ENCODE measurements at regions not wholly inside any gene's neighbourhood (a gene's known extent, or its start where the extent isn't known, plus 50 kb on each side); places are given as distances from the start of the nearest gene placed in this dataset.

DNA sequence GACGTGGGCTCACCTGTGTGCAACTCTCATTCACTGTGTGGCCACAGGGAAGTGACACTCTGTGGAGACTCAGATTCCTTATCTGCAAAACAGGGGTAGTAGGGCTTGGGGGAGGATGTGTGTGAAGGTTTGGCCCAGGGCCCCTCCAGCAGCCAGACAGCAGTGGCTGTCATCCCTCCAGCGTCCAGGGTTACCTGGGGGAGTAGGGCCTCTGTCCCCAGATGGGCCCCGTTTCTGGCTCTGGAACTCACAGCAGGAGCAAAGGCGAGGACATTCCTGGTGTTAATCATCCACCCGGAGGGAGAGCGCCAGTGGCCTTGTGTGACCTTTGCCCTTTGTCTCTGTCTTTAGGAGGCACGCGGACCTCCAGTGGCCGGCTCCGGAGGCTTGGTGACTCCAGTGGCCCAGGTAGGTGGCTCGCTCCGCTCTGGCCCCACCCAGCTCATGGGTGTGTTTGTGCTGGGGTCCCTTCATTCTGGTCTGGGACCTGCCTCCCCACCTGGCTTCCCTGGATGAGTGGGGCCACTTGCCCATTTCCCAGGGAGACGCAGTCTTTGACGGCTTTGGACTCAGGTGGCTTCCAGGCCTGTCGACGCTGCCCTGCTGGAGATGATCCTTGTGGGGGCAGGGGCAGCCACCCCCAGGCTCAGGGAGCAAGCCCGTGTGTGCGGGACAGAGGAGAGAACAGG lies 166.2 kb downstream of the SEC14L1 start:
- DNase-seq (ENCODE audit: low read depth in 2 of 2) = no peak

DNA sequence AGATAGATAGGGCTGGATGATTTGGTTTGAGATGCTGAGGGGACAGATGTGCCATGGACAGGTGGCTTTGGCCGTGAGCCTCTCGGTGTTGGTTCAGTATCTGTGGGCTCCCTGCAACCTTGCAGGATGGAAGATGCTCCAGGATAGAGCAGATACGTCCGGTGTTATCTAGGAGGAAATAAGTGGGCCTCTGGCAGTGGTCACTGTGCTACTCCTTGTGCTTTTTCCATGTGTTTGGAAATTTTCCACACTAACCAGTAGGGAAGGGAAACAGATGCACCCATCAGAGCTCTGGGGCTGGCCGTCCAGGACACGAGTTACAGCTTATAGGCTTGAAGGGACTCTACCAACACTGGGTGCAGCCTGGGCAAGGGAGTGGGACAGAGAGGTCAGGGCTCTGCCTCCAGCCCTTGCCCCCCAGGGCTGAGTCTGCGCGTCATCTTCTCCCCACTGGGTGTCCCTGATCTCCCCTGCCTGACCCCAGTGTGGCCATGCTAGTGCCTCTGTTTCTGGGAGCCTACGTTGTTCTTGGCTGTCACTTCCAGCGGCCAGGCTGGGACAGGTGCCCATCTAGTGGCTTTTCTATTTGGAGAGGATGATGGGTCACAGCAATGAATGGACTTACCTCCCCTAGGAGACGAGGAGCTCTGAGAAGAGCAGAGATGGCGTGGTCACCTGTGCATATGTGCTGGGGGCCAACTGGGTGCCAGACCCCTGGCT lies 166.9 kb downstream of the SEC14L1 start:
- DNase-seq (ENCODE audit: low read depth in 2 of 2) = no peak

DNA sequence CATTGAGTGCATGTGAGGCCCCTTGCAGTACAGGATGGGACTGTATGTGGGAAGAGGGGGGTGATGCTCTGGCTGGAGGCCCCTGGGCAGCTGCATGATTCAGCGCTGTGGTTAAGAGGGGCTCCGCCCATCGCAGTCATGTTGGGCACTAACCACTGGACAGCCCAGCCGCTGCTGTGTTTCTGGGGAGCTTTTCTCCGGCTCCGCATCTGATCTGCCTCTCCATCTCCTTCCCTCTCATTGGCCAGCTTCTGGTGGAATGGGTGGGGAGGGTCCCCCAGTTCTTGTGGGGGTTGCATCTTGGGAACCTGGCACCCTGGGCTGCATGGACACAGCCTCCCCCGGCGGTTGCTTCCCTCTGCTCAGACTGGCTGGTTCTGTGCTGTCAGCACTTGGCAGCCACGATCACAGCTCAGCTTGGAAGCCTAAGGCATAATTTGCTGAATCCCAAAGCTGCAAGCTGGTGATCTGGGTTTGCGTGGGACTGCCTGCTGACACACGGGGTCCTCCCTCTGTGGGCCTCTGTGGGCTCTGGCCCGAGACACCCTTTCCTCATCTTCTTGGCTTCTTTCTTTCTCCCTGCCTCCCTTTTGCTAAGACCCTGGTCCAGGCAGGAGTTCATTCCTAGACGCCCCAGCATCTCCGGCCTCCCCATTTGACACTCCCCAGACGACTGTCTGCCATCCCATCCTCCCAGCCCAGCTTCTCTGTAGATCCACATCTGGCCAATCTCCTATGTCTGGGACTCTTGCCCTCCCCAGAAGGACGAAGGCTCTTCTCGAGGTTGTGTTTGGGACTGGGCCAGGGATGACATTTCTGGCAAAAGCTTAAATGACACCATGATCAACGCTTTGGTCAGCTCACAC lies 168.3 kb downstream of the SEC14L1 start:
- DNase-seq (ENCODE audit: low read depth in 2 of 2) = no peak

DNA sequence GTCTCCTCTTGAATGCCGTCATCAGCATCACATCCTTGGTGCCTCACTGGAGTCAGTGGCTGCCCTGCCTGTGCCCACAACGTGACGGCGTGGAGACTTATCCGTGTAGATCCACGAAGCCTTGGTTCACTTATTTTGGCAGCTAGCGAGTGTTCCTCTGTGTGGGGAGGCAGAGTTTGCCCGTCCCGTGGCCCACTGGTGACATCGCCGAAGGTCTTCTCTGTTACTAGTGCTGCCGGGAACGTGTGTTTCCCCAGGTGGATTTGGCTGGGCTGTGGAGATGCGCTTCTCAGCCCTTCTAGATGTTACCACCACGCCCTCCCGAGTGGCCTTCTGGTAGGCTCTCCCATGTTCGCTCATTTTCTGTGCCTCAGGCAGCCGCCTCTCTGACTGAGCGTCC lies 169.6 kb downstream of the SEC14L1 start:
- no peak for DNase-seq (ENCODE audit: low read depth in 2 of 2)

DNA sequence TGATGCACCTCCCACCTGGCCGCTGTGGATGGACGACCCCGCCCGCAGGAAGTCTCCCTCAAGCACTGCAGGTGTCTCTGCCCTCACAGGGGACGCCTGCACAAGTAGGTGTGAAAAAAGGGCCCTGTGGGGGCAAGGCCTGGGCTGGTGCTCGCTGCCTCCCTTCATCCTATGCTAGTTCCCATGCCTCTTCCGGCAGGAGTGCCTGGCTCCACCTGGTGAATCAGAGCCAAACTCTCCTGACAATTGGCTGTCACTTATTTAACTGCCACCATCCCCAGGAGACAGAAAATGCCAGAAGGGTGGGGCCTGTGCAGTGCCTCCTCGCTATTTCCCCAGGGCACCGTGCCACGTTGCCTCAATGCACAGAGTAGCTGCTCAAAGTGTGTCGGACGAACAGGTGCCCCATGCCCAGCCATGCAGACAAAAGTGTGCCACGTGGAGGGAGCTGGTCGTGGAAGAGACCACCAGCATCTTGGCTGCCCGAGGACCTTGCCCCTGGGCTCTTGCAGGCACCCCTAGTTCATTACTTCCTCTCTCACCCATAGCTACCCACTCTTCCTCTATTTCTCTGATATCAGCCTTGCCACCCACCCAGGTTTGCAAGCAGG lies 170.7 kb downstream of the SEC14L1 start:
- no peak for DNase-seq (ENCODE audit: low read depth in 2 of 2)

DNA sequence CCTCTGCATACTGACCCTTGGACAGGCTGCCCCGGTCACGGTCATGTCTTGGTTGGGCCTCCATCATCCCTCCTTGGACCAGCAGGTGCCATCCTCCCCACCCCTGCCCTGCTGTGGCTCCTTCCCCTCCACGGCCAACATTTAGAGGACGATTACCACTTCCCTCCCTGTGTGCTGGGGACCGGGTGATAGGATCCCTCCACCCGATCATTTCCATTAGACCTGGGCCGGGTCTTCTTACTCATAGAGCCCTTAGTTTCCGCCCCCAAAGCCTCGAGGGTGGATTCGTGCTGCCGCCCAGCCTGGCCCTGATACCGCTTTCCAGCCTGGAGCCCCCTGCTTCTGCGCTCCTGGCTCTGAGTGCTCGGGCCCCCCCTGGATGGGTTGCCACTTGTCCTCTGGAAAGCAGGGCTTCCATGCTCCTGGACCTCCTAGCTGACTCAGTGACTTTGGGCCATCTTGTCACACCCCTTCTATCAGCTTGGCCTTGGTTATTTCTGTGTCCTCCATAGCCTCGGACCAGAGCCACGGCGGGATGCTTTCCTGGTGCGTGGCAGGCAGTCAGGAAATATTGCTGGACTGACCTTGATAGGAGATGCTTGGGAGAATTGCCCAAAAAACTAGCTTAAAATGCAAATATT lies 171.4 kb downstream of the SEC14L1 start:
- no peak for DNase-seq (ENCODE audit: low read depth in 2 of 2)

DNA sequence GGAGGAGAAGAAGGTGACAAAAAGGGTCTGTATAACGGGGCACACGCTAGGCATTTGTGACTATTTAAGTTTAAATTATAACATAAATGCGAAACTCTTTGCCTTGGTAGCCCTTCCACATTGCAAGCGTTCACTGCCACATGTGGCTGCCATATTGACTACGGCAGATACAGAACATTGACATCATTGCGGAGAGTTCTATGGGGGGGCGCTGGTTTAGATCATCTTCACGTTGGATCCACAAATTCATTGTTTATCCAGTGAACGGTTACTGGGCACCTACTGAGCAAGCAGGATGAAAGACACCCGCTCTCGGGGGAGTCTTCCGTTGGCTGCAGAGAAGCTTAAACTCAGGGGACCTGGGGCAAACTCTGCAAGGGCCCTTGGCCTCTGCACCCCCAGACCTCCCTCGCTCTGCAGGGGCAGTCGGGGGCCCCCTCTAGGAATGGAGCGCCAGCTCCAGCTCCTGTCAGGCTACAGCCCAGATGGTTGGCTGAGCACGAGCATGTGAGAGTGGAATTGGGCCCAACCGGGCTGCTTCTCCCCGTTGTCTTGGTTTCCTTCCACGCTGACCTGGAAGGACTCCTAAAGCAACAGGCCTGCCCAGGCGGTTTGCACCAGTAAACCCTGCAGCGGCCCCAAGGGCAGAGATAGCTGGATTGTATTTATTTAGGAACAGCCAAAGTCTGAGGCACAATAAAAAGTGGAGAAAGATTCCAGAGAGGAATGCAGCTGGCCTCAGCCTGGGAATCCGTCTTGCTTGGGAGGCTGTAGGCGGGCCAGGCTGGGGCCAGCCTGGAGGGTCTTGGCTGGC lies 172.2 kb downstream of the SEC14L1 start:
- no peak for DNase-seq (ENCODE audit: low read depth in 2 of 2)

DNA sequence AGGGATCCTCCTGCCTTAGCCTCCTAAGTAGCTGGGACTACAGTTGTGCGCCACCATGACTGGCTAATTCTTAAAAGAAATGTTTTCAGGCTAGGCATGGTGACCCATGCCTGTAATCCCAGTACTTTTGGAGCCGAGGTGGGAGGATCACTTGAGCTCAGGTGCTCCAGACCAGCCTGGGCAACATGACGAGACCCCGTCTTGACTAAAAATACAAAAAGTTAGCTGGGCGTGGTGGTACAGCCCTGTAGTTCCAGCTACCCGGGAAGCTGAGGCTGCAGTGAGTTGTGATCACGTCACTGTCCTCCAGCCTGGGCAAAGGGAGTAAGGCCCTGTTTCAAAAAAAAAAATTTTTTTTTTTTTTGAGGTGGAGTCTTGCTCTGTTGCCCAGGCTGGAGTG lies 173.1 kb downstream of the SEC14L1 start:
- no peak for DNase-seq (ENCODE audit: low read depth in 2 of 2)

DNA sequence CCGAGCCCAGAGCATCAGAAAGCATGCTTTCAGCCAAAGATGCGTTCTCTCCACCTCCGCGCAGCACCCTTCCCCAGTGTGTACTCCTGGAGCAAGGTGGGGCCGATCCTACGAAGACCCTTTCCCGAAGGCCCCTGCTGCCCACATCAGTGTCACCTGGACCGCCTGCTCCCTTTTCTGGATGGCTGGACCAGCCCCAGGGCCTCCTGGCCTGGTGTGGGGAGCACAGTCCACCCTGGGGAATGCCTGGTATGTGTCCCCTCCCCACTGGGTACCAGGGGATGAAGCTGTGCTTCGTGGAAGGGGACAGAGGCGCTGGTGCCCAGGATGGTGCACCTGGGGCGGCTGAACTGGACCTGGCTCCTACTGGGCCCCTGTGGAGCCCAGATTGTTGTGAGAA lies 173.8 kb downstream of the SEC14L1 start:
- DNase-seq (ENCODE audit: low read depth in 2 of 2) = no peak

DNA sequence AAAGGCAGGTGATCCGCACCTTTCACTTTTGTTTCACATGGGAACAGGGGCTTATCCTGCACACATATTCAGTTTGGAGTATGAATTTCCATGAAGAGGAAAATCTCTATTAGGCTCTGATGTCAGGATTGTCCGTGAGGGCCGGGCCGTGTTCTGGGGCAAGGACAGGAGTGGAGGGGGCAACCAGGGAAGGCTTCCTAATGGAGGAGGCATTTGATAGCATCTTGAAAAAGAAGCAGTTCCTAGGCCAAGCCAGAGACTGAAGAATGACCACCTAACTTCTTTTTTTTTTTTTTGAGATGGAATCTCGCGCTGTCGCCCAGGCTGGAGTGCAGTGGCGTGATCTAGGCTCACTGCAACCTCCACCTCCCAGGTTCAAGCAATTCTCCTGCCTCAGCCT lies 174.2 kb downstream of the SEC14L1 start:
- DNase-seq (ENCODE audit: low read depth in 2 of 2) = no peak

DNA sequence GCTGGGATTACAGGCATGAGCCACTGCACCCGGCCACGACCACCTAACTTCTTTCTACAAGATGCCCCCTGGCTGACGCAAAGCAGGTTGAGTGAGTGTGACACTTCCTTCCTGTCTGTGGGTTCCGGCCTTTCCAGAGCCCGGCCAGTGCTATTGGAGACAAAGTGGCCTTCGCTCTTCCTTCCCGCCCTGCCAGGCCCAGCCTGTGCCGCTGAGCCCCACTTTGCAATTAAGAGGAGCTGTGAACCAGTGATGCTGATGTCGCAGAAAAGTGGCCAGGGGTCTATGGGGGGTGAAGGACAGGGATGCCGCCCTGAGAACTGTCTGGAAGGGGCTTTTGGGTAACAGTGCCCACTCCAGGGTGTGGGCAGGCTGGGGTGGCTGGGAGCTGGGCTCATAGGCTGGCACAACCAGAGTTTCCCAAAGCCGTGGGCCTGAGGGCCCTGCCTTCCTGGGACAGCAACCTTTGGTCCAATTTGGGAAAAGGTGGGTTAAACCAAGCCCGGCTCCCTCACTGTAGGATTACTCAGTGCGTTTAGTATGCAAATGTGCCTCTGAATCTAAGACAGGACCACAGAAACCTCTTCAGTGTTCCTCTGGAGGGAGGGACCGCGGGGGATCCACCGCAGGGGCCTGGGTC lies 174.9 kb downstream of the SEC14L1 start:
- DNase-seq (ENCODE audit: low read depth in 2 of 2) = peak in 1 of 2 donors; percentile 71

DNA sequence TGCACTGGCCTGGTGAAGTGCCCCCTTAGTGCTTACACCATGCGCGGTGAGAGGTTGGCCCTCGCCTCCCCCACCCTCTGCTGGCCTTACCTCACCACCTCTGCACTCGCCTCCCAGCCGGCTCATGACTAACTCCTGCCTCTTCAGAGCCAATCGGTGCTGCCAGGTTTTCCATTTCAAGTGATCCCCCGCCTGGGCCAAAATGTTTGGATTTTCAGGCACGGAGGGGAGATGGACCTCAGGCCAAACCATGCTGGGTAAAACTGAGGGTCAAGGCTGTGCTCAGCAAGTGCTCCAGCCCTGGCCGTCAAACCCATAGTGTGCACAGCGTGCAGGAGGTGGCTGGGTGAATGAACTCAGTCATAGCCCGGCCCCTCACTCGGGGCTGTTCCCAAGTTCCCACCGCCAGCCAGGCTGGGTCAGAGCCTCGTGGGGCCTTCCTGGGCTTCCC lies 175.4 kb downstream of the SEC14L1 start:
- DNase-seq (ENCODE audit: low read depth in 2 of 2) = peak in 1 of 2 donors; percentile 62

DNA sequence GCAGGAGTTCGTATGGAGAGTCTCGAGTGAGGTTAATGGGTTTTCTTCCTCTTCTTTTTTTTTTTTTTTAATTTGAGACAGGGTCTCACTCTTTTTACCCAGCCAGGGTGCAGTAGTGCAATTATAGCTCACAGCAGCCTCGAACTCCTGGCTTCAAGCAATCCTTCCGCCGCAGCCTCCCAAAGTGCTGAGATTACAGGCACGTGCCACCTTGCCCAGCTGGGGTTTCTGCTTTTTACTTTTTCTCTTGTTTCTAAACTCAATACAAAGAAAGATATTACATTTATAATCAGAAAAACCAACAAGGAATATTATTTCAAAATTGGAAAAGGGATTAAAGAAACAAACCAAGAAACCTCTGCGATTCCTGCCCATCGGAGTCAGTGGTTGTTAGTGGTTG lies 175.9 kb downstream of the SEC14L1 start:
- DNase-seq (ENCODE audit: low read depth in 2 of 2) = no peak

DNA sequence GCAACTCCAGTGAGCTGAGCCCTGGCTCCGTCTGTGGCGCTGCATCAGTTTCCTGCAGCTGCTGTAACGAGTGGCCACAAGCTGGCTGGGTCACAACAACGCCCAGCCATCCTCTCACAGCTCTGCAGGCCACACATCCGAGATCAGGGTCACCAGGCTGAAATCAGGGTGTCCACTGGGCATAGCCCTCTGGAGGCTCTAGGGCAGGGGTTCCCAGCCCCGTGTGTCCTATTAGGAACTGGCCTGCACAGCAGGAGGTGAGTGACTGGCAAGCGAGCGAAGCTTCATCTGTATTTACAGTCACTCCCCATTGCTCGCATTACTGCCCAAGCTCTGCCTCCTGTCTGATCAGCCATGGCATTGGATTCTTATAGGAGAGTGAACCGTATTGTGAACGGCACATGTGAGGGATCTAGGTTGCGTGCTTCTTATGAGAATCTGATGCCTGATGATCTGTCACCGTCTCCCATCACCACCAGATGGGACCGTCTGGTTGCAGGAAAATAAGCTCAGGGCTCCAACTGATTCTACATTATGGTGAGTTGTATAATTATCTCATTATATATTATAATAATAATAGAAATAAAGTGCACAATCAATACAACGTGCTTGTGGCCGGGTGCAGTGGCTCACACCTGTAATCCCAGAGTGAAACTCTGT lies 176.5 kb downstream of the SEC14L1 start:
- peak in 1 of 2 donors; percentile 53 for DNase-seq (ENCODE audit: low read depth in 2 of 2)

DNA sequence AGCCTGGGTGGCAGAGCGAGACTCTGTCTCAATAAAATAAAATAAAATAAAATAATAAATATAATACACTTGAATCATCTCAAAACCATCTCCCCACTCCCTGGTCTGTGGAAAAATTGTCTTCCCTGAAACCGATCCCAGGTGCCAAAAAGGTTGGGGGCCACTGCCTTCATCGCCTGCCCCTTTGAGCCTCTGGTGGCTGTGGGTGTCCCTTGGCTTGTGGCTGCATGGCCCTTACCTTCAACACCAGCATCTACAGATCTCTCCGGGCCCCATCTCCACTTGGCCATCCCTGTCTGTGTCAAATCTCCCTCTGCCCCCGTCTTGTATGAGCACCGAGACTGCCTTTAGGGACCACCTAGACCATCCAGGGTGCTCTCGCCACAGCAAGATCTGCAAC lies 177.3 kb downstream of the SEC14L1 start:
- DNase-seq (ENCODE audit: low read depth in 2 of 2) = no peak

DNA sequence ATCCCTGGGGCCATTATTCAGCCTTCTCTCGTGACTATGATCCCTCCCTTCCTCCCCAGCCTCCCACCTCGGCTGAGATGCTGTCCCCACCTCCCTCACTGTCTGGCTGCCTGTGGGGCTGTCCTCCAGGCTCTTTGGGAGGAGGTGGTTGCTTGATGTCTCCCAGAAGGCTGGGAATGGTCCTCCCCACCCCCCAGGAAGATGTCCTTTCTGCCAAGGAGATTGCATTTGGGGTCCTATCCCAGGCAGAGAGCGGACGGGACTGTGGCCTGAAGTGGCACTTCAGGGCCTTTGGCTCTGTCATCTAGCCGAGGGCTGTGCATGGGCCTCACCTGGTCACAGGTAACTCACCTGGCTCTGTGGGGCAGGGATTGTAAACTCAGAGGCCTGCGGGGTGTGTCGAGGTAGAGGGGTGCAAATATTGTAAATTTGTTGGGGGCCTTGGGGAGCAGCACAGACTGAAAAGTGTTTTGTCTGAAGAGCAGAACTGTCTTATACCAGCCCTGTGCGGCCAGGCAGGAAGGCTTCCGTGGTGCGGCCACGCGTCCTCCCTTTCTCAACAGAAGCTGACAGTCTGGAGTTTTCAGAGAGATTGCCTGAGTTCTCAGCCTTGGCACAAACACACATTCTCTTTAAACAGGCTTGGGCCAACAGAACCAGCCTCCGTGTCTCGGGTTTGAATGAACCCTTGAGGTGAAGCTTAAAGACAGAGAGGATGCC lies 177.9 kb downstream of the SEC14L1 start:
- no peak for DNase-seq (ENCODE audit: low read depth in 2 of 2)

DNA sequence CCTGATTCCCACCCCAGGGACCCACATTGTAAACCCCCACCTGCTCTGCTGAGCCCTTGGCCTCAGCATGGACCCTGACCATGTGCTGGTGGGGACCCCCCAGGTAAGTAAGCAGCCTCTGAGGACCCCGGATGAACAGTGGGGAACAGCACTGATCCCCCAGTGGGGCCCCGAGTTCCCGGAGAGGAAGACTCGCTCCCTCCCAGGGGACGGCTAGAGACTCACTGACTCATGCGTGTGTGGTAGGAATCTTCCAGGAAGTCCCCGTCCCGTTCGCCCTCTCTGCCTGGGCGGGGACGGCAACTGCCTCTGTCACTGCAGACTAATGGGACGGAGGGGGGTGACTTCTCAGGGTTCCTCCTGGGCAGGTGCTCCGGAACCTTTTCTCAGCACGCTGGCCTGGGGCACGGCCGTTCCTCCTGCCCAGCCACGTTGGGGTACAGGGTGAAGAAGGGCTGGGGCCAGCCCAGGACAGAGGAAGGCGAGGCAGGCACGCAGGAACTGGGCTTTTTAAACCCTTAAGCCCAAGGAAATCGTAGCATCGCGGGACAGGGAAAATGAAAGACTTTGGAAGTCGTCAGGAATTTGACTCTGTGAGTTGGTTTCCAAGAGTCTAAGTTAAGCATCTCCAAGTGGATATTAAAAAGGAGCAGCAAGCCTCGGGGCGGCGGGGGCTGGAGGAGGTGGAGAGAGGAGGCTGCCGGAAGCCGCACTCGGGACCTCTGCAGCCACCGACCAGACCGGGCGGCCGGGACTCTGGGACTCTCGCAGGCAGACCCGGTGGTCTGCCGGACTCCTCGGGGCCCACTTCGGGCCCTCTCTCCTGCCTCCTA lies 178.7 kb downstream of the SEC14L1 start:
- peak; percentile 15 to 76 for DNase-seq (ENCODE audit: low read depth in 2 of 2)

DNA sequence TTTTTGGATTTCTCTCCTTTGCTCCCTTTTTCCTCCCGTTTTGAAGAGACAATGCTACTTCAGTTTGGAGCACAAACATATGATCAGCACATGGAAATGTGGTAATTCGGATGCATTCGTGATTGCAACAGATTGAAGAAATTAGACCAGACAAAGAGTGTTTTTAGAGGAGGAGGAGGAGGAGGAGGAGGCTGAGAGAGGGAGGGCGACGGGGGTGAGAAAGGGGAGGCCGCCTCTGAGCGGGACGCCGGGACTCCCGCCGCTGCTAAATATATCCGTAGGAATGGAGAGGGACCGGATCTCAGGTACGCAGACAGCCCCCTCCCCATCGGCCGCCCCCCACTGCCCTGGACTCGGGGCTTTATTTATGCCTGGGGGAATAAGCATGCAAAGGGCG lies 179.3 kb downstream of the SEC14L1 start:
- no peak for DNase-seq (ENCODE audit: low read depth in 2 of 2)
